Prostate gland (tissue), 2 donors: ENCODE measurements at regions not wholly inside any gene's neighbourhood (a gene's known extent, or its start where the extent isn't known, plus 50 kb on each side); places are given as distances from the start of the nearest gene placed in this dataset.

Source experiments
- POLR2A ChIP-seq: fragments of 450-650 bp; IDR thresholded peaks from one replicate; pipeline ENCODE4 v1.6.1; 2016; ENCODE audit warnings: antibody characterized with exemption, mild to moderate bottlenecking
- TF ChIP-seq, protein P1 (sequence below), 4 experiments: fragments of 200-600 bp in 2 of 4; fragments of 450-650 bp in 2 of 4; sonication (generic) in 2 of 4; IDR thresholded peaks; 1 replicate in 3 of 4; 2 replicates in 1 of 4; pipeline ENCODE4 v1.5.1; 2016 to 2019; ENCODE audit warnings: antibody characterized with exemption in 4 of 4, mild to moderate bottlenecking in 2 of 4, moderate library complexity in 2 of 4

GRCh38 chr12:124384299-124384894 lies 89.5 kb downstream of the RFLNA start:
- TF ChIP-seq, protein P1, sequence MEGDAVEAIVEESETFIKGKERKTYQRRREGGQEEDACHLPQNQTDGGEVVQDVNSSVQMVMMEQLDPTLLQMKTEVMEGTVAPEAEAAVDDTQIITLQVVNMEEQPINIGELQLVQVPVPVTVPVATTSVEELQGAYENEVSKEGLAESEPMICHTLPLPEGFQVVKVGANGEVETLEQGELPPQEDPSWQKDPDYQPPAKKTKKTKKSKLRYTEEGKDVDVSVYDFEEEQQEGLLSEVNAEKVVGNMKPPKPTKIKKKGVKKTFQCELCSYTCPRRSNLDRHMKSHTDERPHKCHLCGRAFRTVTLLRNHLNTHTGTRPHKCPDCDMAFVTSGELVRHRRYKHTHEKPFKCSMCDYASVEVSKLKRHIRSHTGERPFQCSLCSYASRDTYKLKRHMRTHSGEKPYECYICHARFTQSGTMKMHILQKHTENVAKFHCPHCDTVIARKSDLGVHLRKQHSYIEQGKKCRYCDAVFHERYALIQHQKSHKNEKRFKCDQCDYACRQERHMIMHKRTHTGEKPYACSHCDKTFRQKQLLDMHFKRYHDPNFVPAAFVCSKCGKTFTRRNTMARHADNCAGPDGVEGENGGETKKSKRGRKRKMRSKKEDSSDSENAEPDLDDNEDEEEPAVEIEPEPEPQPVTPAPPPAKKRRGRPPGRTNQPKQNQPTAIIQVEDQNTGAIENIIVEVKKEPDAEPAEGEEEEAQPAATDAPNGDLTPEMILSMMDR (IDR thresholded peaks at IDR 0.05) = no peak
- TF ChIP-seq POLR2A = no peak
